ACHN (cell line): ENCODE measurements at regions not wholly inside any gene's neighbourhood (a gene's known extent, or its start where the extent isn't known, plus 50 kb on each side); places are given as distances from the start of the nearest gene placed in this dataset.
A peak's percentile ranks its signal among the peaks of the same experiment; 100 is the strongest.

ENCODE experiments used
- DNase-seq: peaks from one replicate; pipeline ENCODE4 v3.0.0-alpha.2; 2015
- in situ Hi-C: cut with HindIII; loops from 2 replicates; pipeline ENCODE4 v1.10.0; 2017; ENCODE audit warnings: low sequenced_read_pairs, low pct_ligation_motif_present, low pct_unique_long_range_greater_than_20kb

- in situ Hi-C loops = no loop called here
- no peak for DNase-seq
Measured at GRCh38 chr10:81036257-81036656, 498.6 kb downstream of the SH2D4B start.

GRCh38 chr10:81040031-81040430 lies 502.3 kb downstream of the SH2D4B start:
- DNase-seq = no peak
- in situ Hi-C loops = no loop called here

GRCh38 chr10:81040940-81041339 lies 503.2 kb downstream of the SH2D4B start:
- in situ Hi-C loops = no loop called here
- DNase-seq = no peak

- in situ Hi-C loops = no loop called here
- no peak for DNase-seq
Measured at GRCh38 chr10:81042647-81043046, 504.9 kb downstream of the SH2D4B start.

GRCh38 chr10:81065474-81065873 lies 527.8 kb downstream of the SH2D4B start:
- in situ Hi-C loops = no loop called here
- no peak for DNase-seq

- no peak for DNase-seq
- in situ Hi-C loops = no loop called here
Measured at GRCh38 chr10:81068460-81068859, 530.8 kb downstream of the SH2D4B start.

GRCh38 chr10:81071087-81071796 lies 533.5 kb downstream of the SH2D4B start:
- DNase-seq = no peak
- in situ Hi-C loops = no loop called here

- in situ Hi-C loops = no loop called here
- DNase-seq = no peak
Measured at GRCh38 chr10:81073155-81073554, 535.5 kb downstream of the SH2D4B start.

GRCh38 chr10:81081887-81082620 lies 544.4 kb downstream of the SH2D4B start:
- in situ Hi-C loops = no loop called here
- DNase-seq = peak; percentile 28

GRCh38 chr10:81082621-81083376 lies 545.1 kb downstream of the SH2D4B start:
- in situ Hi-C loops = no loop called here

GRCh38 chr10:81093056-81093455 lies 555.4 kb downstream of the SH2D4B start:
- no peak for DNase-seq
- in situ Hi-C loops = no loop called here

More at GRCh38 chr10:81082621-81083376, 545.1 kb downstream of the SH2D4B start:
- no peak for DNase-seq

GRCh38 chr10:81095238-81095637 lies 557.5 kb downstream of the SH2D4B start:
- in situ Hi-C loops = no loop called here
- no peak for DNase-seq

GRCh38 chr10:81096558-81096957 lies 558.9 kb downstream of the SH2D4B start:
- DNase-seq = no peak
- in situ Hi-C loops = no loop called here

GRCh38 chr10:81101062-81101461 lies 563.4 kb downstream of the SH2D4B start:
- DNase-seq = no peak
- in situ Hi-C loops = no loop called here

GRCh38 chr10:81104494-81104893 lies 566.8 kb downstream of the SH2D4B start:
- in situ Hi-C loops = no loop called here
- no peak for DNase-seq

GRCh38 chr10:81108516-81109199 lies 571.0 kb downstream of the SH2D4B start:
- no peak for DNase-seq
- in situ Hi-C loops = no loop called here

- in situ Hi-C loops = no loop called here
- no peak for DNase-seq
Measured at GRCh38 chr10:81109200-81109752, 571.6 kb downstream of the SH2D4B start.

GRCh38 chr10:81116201-81116600 lies 578.5 kb downstream of the SH2D4B start:
- DNase-seq = peak; percentile 15
- in situ Hi-C loops = no loop called here

GRCh38 chr10:81116990-81117389 lies 579.3 kb downstream of the SH2D4B start:
- DNase-seq = peak; percentile 21
- in situ Hi-C loops = no loop called here
